NB4 (cell line): ENCODE measurements at regions not wholly inside any gene's neighbourhood (a gene's known extent, or its start where the extent isn't known, plus 50 kb on each side); places are given as distances from the start of the nearest gene placed in this dataset.
A peak's percentile ranks its signal among the peaks of the same experiment; 100 is the strongest.
"Not testable (repeated sequence)": the region's sequence is repeated elsewhere in the genome, so short reads cannot be mapped to it uniquely, and the experiment has no call there.

Source experiments
- DNase-seq: peaks from one replicate; pipeline ENCODE4 v3.0.0; 2010; ENCODE audit warnings: low read depth
- H3K4me3 ChIP-seq: one replicate; pipeline ENCODE4 v1.5.1; 2011; ENCODE audit warnings: mild to moderate bottlenecking, low read depth, low read length, moderate library complexity
- CTCF ChIP-seq: IDR thresholded peaks from one replicate; pipeline ENCODE4 v1.5.1; 2012; ENCODE audit warnings: low read depth, low read length
- MAX ChIP-seq: IDR thresholded peaks from 2 replicates; pipeline ENCODE4 v1.6.1; 2011; ENCODE audit warnings: low read depth, low read length
- MYC ChIP-seq: IDR thresholded peaks from 2 replicates; pipeline ENCODE4 v1.6.1; 2011; ENCODE audit warnings: low read depth, low read length
- POLR2A ChIP-seq: IDR thresholded peaks from 2 replicates; pipeline ENCODE4 v1.6.1; 2011; ENCODE audit warnings: mild to moderate bottlenecking; ENCODE audit not compliant: insufficient read length; ENCODE audit errors: extremely low read depth

GRCh38 chr5:110269478-110270142 is 456.9 kb downstream of the TMEM232 start:
- TF ChIP-seq MAX: no peak
- TF ChIP-seq POLR2A: no peak
- no peak for TF ChIP-seq MYC
- TF ChIP-seq CTCF: no peak
- no peak overlapping the region for H3K4me3 ChIP-seq
- no peak for DNase-seq

GRCh38 chr5:110275878-110276277 is 450.6 kb downstream of the TMEM232 start:
- no peak for TF ChIP-seq POLR2A
- no peak for TF ChIP-seq MAX
- no peak for TF ChIP-seq MYC
- no peak for TF ChIP-seq CTCF
- no peak for DNase-seq

GRCh38 chr5:110278449-110278848 is 448.0 kb downstream of the TMEM232 start:
- H3K4me3 ChIP-seq, DNase-seq: not testable (repeated sequence)

More at GRCh38 chr5:110275878-110276277, 450.6 kb downstream of the TMEM232 start:
- H3K4me3 ChIP-seq: no peak overlapping the region

- H3K4me3 ChIP-seq, DNase-seq: not testable (repeated sequence)
Measured at GRCh38 chr5:110284121-110284520, 442.4 kb downstream of the TMEM232 start.

GRCh38 chr5:110288766-110289511 is 437.5 kb downstream of the TMEM232 start:
- H3K4me3 ChIP-seq: no peak overlapping the region
- peak; percentile 93 for DNase-seq
- TF ChIP-seq POLR2A (no peak), MYC (no peak), MAX (no peak), CTCF (no peak)

- no peak overlapping the region for H3K4me3 ChIP-seq
- DNase-seq: no peak
- TF ChIP-seq CTCF (no peak), MYC (no peak), POLR2A (no peak), MAX (no peak)
Measured at GRCh38 chr5:110289512-110289810, 437.0 kb downstream of the TMEM232 start.

- H3K4me3 ChIP-seq: no peak overlapping the region
- TF ChIP-seq MYC (no peak), POLR2A (no peak), MAX (no peak)
- DNase-seq: no peak
Measured at GRCh38 chr5:110290542-110290941, 435.9 kb downstream of the TMEM232 start.
